ENCODE measurements at regions not wholly inside any gene's neighbourhood (a gene's known extent, or its start where the extent isn't known, plus 50 kb on each side); places are given as distances from the start of the nearest gene placed in this dataset.
"Not testable (repeated sequence)": the region's sequence is repeated elsewhere in the genome, so short reads cannot be mapped to it uniquely, and the experiment has no call there.

GRCh38 chr6:112947507-112947906, 600.4 kb downstream of the RFPL4B start:
- TF ChIP-seq CTCF (IDR thresholded peaks at IDR 0.05; ENCODE audit: insufficient read depth, low read length) (no peak), POLR2AphosphoS5 (IDR thresholded peaks at IDR 0.05; ENCODE audit: low read depth) (no peak), GABPA (IDR thresholded peaks at IDR 0.05; ENCODE audit: low read depth) (no peak), REST (IDR thresholded peaks at IDR 0.05; ENCODE audit: insufficient replicate concordance, low read depth) (no peak), SPI1 (IDR thresholded peaks at IDR 0.05; ENCODE audit: borderline replicate concordance, low read depth) (no peak)
- H3K27me3 ChIP-seq (ENCODE audit: insufficient read depth, poor library complexity, severe bottlenecking), result no peaks in the 10 kb centered on the region
- no peak overlapping the region for H3K4me3 ChIP-seq (replicated peaks; ENCODE audit: insufficient read depth, low read length)
- DNase-seq (ENCODE audit: low read depth in 1 of 2, low spot score in 1 of 2), result no peak
- no peak overlapping the region for H3K27ac ChIP-seq (replicated peaks)

GRCh38 chr6:112951829-112952228, 604.7 kb downstream of the RFPL4B start:
- DNase-seq (ENCODE audit: low read depth in 1 of 2, low spot score in 1 of 2), result no peak
- Histone ChIP-seq H3K27ac (replicated peaks) (no peak overlapping the region), H3K27me3 (ENCODE audit: insufficient read depth, poor library complexity, severe bottlenecking) (no peaks in the 10 kb centered on the region), H3K4me3 (replicated peaks; ENCODE audit: insufficient read depth, low read length) (no peak overlapping the region)
- TF ChIP-seq GABPA (IDR thresholded peaks at IDR 0.05; ENCODE audit: low read depth), result no peak
- no peak for TF ChIP-seq REST (IDR thresholded peaks at IDR 0.05; ENCODE audit: insufficient replicate concordance, low read depth)
- TF ChIP-seq POLR2AphosphoS5 (IDR thresholded peaks at IDR 0.05; ENCODE audit: low read depth), result no peak
- TF ChIP-seq SPI1 (IDR thresholded peaks at IDR 0.05; ENCODE audit: borderline replicate concordance, low read depth), result no peak
- TF ChIP-seq CTCF (IDR thresholded peaks at IDR 0.05; ENCODE audit: insufficient read depth, low read length), result no peak

- H3K27ac ChIP-seq (replicated peaks); H3K4me3 ChIP-seq (replicated peaks; ENCODE audit: insufficient read depth, low read length); H3K27me3 ChIP-seq (ENCODE audit: insufficient read depth, poor library complexity, severe bottlenecking); DNase-seq (ENCODE audit: low read depth in 1 of 2, low spot score in 1 of 2): not testable (repeated sequence)
Observed at GRCh38 chr6:112955743-112956142, 608.6 kb downstream of the RFPL4B start.

GRCh38 chr6:112956696-112957535, 609.8 kb downstream of the RFPL4B start:
- no peak overlapping the region for H3K27ac ChIP-seq (replicated peaks)
- no peak for TF ChIP-seq GABPA (IDR thresholded peaks at IDR 0.05; ENCODE audit: low read depth)
- TF ChIP-seq POLR2AphosphoS5 (IDR thresholded peaks at IDR 0.05; ENCODE audit: low read depth), result no peak
- no peak for TF ChIP-seq CTCF (IDR thresholded peaks at IDR 0.05; ENCODE audit: insufficient read depth, low read length)
- no peak for TF ChIP-seq SPI1 (IDR thresholded peaks at IDR 0.05; ENCODE audit: borderline replicate concordance, low read depth)
- no peak for TF ChIP-seq REST (IDR thresholded peaks at IDR 0.05; ENCODE audit: insufficient replicate concordance, low read depth)
- DNase-seq (ENCODE audit: low read depth in 1 of 2, low spot score in 1 of 2), result no peak
- no peak overlapping the region for H3K4me3 ChIP-seq (replicated peaks; ENCODE audit: insufficient read depth, low read length)
- no peaks in the 10 kb centered on the region for H3K27me3 ChIP-seq (ENCODE audit: insufficient read depth, poor library complexity, severe bottlenecking)
